ENCODE measurements at regions not wholly inside any gene's neighbourhood (a gene's known extent, or its start where the extent isn't known, plus 50 kb on each side); places are given as distances from the start of the nearest gene placed in this dataset.
"Not testable (repeated sequence)": the region's sequence is repeated elsewhere in the genome, so short reads cannot be mapped to it uniquely, and the experiment has no call there.

GRCh38 chr6:27773542-27774263 lies 138.5 kb downstream of the OR2B2 start:
- peaks cover 14% of the 10 kb centered on the region for H3K4me1 Mint-ChIP-seq
- ATAC-seq (replicated peaks; ENCODE audit: extremely low read depth, poor library complexity, severe bottlenecking); H3K4me3 Mint-ChIP-seq; H3K27ac Mint-ChIP-seq (ENCODE audit: low read depth); H3K9me3 Mint-ChIP-seq; DNase-seq (ENCODE audit: low spot score in 2 of 2): not testable (repeated sequence)
- H3K36me3 Mint-ChIP-seq (ENCODE audit: insufficient read depth): peaks cover 14% of the 10 kb centered on the region
- peaks cover 23% of the 10 kb centered on the region for H3K27me3 Mint-ChIP-seq

- Mint-ChIP-seq H3K27me3 (peaks cover 10% of the 10 kb centered on the region), H3K4me1 (peaks cover 11% of the 10 kb centered on the region), H3K4me3 (peak overlapping the region; percentile 23), H3K27ac (ENCODE audit: low read depth) (no peak overlapping the region), H3K36me3 (ENCODE audit: insufficient read depth) (peaks cover 4% of the 10 kb centered on the region), H3K9me3 (no peaks in the 10 kb centered on the region)
- ATAC-seq (replicated peaks; ENCODE audit: extremely low read depth, poor library complexity, severe bottlenecking): peak; percentile 94
- peak; percentile 81 to 83 for DNase-seq (ENCODE audit: low spot score in 2 of 2)
Observed at GRCh38 chr6:27772261-27773001, 139.8 kb downstream of the OR2B2 start.

GRCh38 chr6:27771235-27771634 lies 141.0 kb downstream of the OR2B2 start:
- DNase-seq (ENCODE audit: low spot score in 2 of 2) (no peak), ATAC-seq (replicated peaks; ENCODE audit: extremely low read depth, poor library complexity, severe bottlenecking) (no peak)
- H3K4me1 Mint-ChIP-seq: peaks cover 8% of the 10 kb centered on the region
- no peaks in the 10 kb centered on the region for H3K27me3 Mint-ChIP-seq
- H3K36me3 Mint-ChIP-seq (ENCODE audit: insufficient read depth): no peaks in the 10 kb centered on the region
- no peaks in the 10 kb centered on the region for H3K9me3 Mint-ChIP-seq
- no peak overlapping the region for H3K4me3 Mint-ChIP-seq
- no peak overlapping the region for H3K27ac Mint-ChIP-seq (ENCODE audit: low read depth)

GRCh38 chr6:27770724-27771123 lies 141.5 kb downstream of the OR2B2 start:
- Mint-ChIP-seq H3K27ac (ENCODE audit: low read depth) (no peak overlapping the region), H3K36me3 (ENCODE audit: insufficient read depth) (no peaks in the 10 kb centered on the region), H3K27me3 (no peaks in the 10 kb centered on the region), H3K4me3 (no peak overlapping the region), H3K4me1 (peaks cover 8% of the 10 kb centered on the region), H3K9me3 (no peaks in the 10 kb centered on the region)
- DNase-seq (ENCODE audit: low spot score in 2 of 2) (no peak), ATAC-seq (replicated peaks; ENCODE audit: extremely low read depth, poor library complexity, severe bottlenecking) (no peak)

GRCh38 chr6:27768556-27768955 lies 143.6 kb downstream of the OR2B2 start:
- ATAC-seq (replicated peaks; ENCODE audit: extremely low read depth, poor library complexity, severe bottlenecking) (no peak), DNase-seq (ENCODE audit: low spot score in 2 of 2) (no peak)
- H3K4me3 Mint-ChIP-seq: no peak overlapping the region
- no peaks in the 10 kb centered on the region for H3K9me3 Mint-ChIP-seq
- H3K27ac Mint-ChIP-seq (ENCODE audit: low read depth): no peak overlapping the region
- peaks cover 2% of the 10 kb centered on the region for H3K36me3 Mint-ChIP-seq (ENCODE audit: insufficient read depth)
- H3K27me3 Mint-ChIP-seq: no peaks in the 10 kb centered on the region
- peaks cover 13% of the 10 kb centered on the region for H3K4me1 Mint-ChIP-seq

- ATAC-seq (replicated peaks; ENCODE audit: extremely low read depth, poor library complexity, severe bottlenecking) (no peak), DNase-seq (ENCODE audit: low spot score in 2 of 2) (no peak)
- Mint-ChIP-seq H3K4me3 (no peak overlapping the region), H3K4me1 (peaks cover 13% of the 10 kb centered on the region), H3K27me3 (no peaks in the 10 kb centered on the region), H3K9me3 (no peaks in the 10 kb centered on the region), H3K27ac (ENCODE audit: low read depth) (no peak overlapping the region), H3K36me3 (ENCODE audit: insufficient read depth) (peaks cover 2% of the 10 kb centered on the region)
Observed at GRCh38 chr6:27767851-27768250, 144.3 kb downstream of the OR2B2 start.

GRCh38 chr6:27766405-27766804 lies 145.8 kb downstream of the OR2B2 start:
- H3K36me3 Mint-ChIP-seq (ENCODE audit: insufficient read depth): peaks cover 6% of the 10 kb centered on the region
- no peaks in the 10 kb centered on the region for H3K9me3 Mint-ChIP-seq
- H3K4me1 Mint-ChIP-seq: peaks cover 8% of the 10 kb centered on the region
- no peaks in the 10 kb centered on the region for H3K27me3 Mint-ChIP-seq
- ATAC-seq (replicated peaks; ENCODE audit: extremely low read depth, poor library complexity, severe bottlenecking) (no peak), DNase-seq (ENCODE audit: low spot score in 2 of 2) (no peak)
- no peak overlapping the region for H3K4me3 Mint-ChIP-seq
- H3K27ac Mint-ChIP-seq (ENCODE audit: low read depth): no peak overlapping the region

- no peaks in the 10 kb centered on the region for H3K9me3 Mint-ChIP-seq
- no peak overlapping the region for H3K4me3 Mint-ChIP-seq
- H3K36me3 Mint-ChIP-seq (ENCODE audit: insufficient read depth): peaks cover 7% of the 10 kb centered on the region
- DNase-seq (ENCODE audit: low spot score in 2 of 2) (no peak), ATAC-seq (replicated peaks; ENCODE audit: extremely low read depth, poor library complexity, severe bottlenecking) (no peak)
- H3K4me1 Mint-ChIP-seq: peaks cover 14% of the 10 kb centered on the region
- no peaks in the 10 kb centered on the region for H3K27me3 Mint-ChIP-seq
- H3K27ac Mint-ChIP-seq (ENCODE audit: low read depth): no peak overlapping the region
Observed at GRCh38 chr6:27765028-27765590, 147.1 kb downstream of the OR2B2 start.

GRCh38 chr6:27761391-27761790 lies 150.8 kb downstream of the OR2B2 start:
- peak; percentile 45 for ATAC-seq (replicated peaks; ENCODE audit: extremely low read depth, poor library complexity, severe bottlenecking)
- Mint-ChIP-seq H3K27ac (ENCODE audit: low read depth) (peak overlapping the region; percentile 98), H3K36me3 (ENCODE audit: insufficient read depth) (peaks cover 11% of the 10 kb centered on the region), H3K4me1 (peaks cover 28% of the 10 kb centered on the region), H3K27me3 (no peaks in the 10 kb centered on the region), H3K9me3 (no peaks in the 10 kb centered on the region), H3K4me3 (peak overlapping the region; percentile 87)
- DNase-seq (ENCODE audit: low spot score in 2 of 2): no peak

GRCh38 chr6:27760464-27760863 lies 151.7 kb downstream of the OR2B2 start:
- H3K27ac Mint-ChIP-seq (ENCODE audit: low read depth): peak overlapping the region; percentile 98
- peak overlapping the region; percentile 87 for H3K4me3 Mint-ChIP-seq
- peaks cover 28% of the 10 kb centered on the region for H3K4me1 Mint-ChIP-seq
- H3K36me3 Mint-ChIP-seq (ENCODE audit: insufficient read depth): peaks cover 11% of the 10 kb centered on the region
- ATAC-seq (replicated peaks; ENCODE audit: extremely low read depth, poor library complexity, severe bottlenecking) (no peak), DNase-seq (ENCODE audit: low spot score in 2 of 2) (no peak)
- H3K27me3 Mint-ChIP-seq: no peaks in the 10 kb centered on the region
- no peaks in the 10 kb centered on the region for H3K9me3 Mint-ChIP-seq

GRCh38 chr6:27759930-27760329 lies 152.3 kb downstream of the OR2B2 start:
- Mint-ChIP-seq H3K4me1 (peaks cover 28% of the 10 kb centered on the region), H3K27ac (ENCODE audit: low read depth) (no peak overlapping the region), H3K36me3 (ENCODE audit: insufficient read depth) (peaks cover 11% of the 10 kb centered on the region), H3K9me3 (no peaks in the 10 kb centered on the region), H3K27me3 (no peaks in the 10 kb centered on the region), H3K4me3 (no peak overlapping the region)
- DNase-seq (ENCODE audit: low spot score in 2 of 2): no peak
- no peak for ATAC-seq (replicated peaks; ENCODE audit: extremely low read depth, poor library complexity, severe bottlenecking)

- no peaks in the 10 kb centered on the region for H3K9me3 Mint-ChIP-seq
- DNase-seq (ENCODE audit: low spot score in 2 of 2) (no peak), ATAC-seq (replicated peaks; ENCODE audit: extremely low read depth, poor library complexity, severe bottlenecking) (no peak)
- peaks cover 16% of the 10 kb centered on the region for H3K36me3 Mint-ChIP-seq (ENCODE audit: insufficient read depth)
- peak overlapping the region; percentile 84 for H3K4me3 Mint-ChIP-seq
- H3K27ac Mint-ChIP-seq (ENCODE audit: low read depth): no peak overlapping the region
- H3K4me1 Mint-ChIP-seq: peaks cover 34% of the 10 kb centered on the region
- H3K27me3 Mint-ChIP-seq: no peaks in the 10 kb centered on the region
Observed at GRCh38 chr6:27758491-27758890, 153.7 kb downstream of the OR2B2 start.

- peak in 1 of 2 donors; percentile 16 for DNase-seq (ENCODE audit: low spot score in 2 of 2)
- Mint-ChIP-seq H3K27me3 (no peaks in the 10 kb centered on the region), H3K36me3 (ENCODE audit: insufficient read depth) (peaks cover 27% of the 10 kb centered on the region), H3K27ac (ENCODE audit: low read depth) (peak overlapping the region; percentile 86), H3K4me3 (peak overlapping the region; percentile 84), H3K9me3 (no peaks in the 10 kb centered on the region), H3K4me1 (peaks cover 43% of the 10 kb centered on the region)
- ATAC-seq (replicated peaks; ENCODE audit: extremely low read depth, poor library complexity, severe bottlenecking): no peak
Observed at GRCh38 chr6:27757307-27757706, 154.9 kb downstream of the OR2B2 start.
